SJCRH30 (cell line): ENCODE measurements at regions not wholly inside any gene's neighbourhood (a gene's known extent, or its start where the extent isn't known, plus 50 kb on each side); places are given as distances from the start of the nearest gene placed in this dataset.
"Not testable (repeated sequence)": the region's sequence is repeated elsewhere in the genome, so short reads cannot be mapped to it uniquely, and the experiment has no call there.

Source experiments
- DNase-seq, 2 experiments: peaks; one replicate each; pipeline ENCODE4 v3.0.0-alpha.2; 2015 to 2020
- H3K27ac ChIP-seq: fragments of 250-450 bp; sonication (Bioruptor Pico); 2 replicates; pipeline ENCODE4 v1.5.1; 2020; ENCODE audit warnings: mild to moderate bottlenecking, moderate library complexity
- H3K27me3 ChIP-seq: fragments of 250-450 bp; sonication (Bioruptor Pico); 2 replicates; pipeline ENCODE4 v1.5.1; 2020; ENCODE audit warnings: mild to moderate bottlenecking, moderate library complexity
- H3K36me3 ChIP-seq: fragments of 250-450 bp; sonication (Bioruptor Pico); 2 replicates; pipeline ENCODE4 v1.5.1; 2020; ENCODE audit warnings: mild to moderate bottlenecking, moderate library complexity
- H3K4me1 ChIP-seq: fragments of 250-450 bp; sonication (Bioruptor Pico); 2 replicates; pipeline ENCODE4 v1.5.1; 2020; ENCODE audit warnings: mild to moderate bottlenecking, moderate library complexity
- H3K4me3 ChIP-seq: fragments of 250-450 bp; sonication (Bioruptor Pico); 2 replicates; pipeline ENCODE4 v1.5.1; 2020; ENCODE audit warnings: mild to moderate bottlenecking, moderate library complexity
- H3K9me3 ChIP-seq: fragments of 250-450 bp; sonication (Bioruptor Pico); replicated peaks from 2 replicates; pipeline ENCODE4 v1.5.1; 2020; ENCODE audit warnings: mild to moderate bottlenecking, moderate library complexity

- H3K27me3 ChIP-seq = no peaks in the 10 kb centered on the region
- DNase-seq = no peak
- H3K36me3 ChIP-seq = no peaks in the 10 kb centered on the region; the same call in 1 of the 2 replicates
- H3K4me3 ChIP-seq = no peak overlapping the region
- peaks cover 5% of the 10 kb centered on the region; the same call in 1 of the 2 replicates for H3K4me1 ChIP-seq
- no peaks in the 10 kb centered on the region; the same call in 1 of the 2 replicates for H3K9me3 ChIP-seq
- H3K27ac ChIP-seq = no peak overlapping the region
These were observed 155.9 kb upstream of the MEIS1 start for GRCh38 chr2:66279024-66279423.

GRCh38 chr2:66275984-66276383, 158.9 kb upstream of the MEIS1 start:
- Histone ChIP-seq H3K27me3 (no peaks in the 10 kb centered on the region), H3K4me3 (no peak overlapping the region), H3K4me1 (peaks cover 5% of the 10 kb centered on the region; the same call in 1 of the 2 replicates), H3K9me3 (no peaks in the 10 kb centered on the region), H3K36me3 (no peaks in the 10 kb centered on the region; the same call in 1 of the 2 replicates), H3K27ac (no peak overlapping the region)
- peak; percentile 9 to 45 for DNase-seq

GRCh38 chr2:66273933-66274490, 160.9 kb upstream of the MEIS1 start:
- no peak for DNase-seq
- Histone ChIP-seq H3K36me3 (no peaks in the 10 kb centered on the region; the same call in 1 of the 2 replicates), H3K4me3 (no peak overlapping the region), H3K27me3 (no peaks in the 10 kb centered on the region), H3K4me1 (peaks cover 5% of the 10 kb centered on the region; the same call in 1 of the 2 replicates), H3K27ac (no peak overlapping the region), H3K9me3 (no peaks in the 10 kb centered on the region)

GRCh38 chr2:66272751-66273150, 162.2 kb upstream of the MEIS1 start:
- no peak for DNase-seq
- Histone ChIP-seq H3K4me3 (no peak overlapping the region), H3K4me1 (peaks cover 5% of the 10 kb centered on the region; the same call in 1 of the 2 replicates), H3K27me3 (no peaks in the 10 kb centered on the region), H3K36me3 (no peaks in the 10 kb centered on the region; the same call in 1 of the 2 replicates), H3K9me3 (no peaks in the 10 kb centered on the region), H3K27ac (no peak overlapping the region)

GRCh38 chr2:66271777-66272176, 163.1 kb upstream of the MEIS1 start:
- H3K27ac ChIP-seq = no peak overlapping the region
- H3K27me3 ChIP-seq = no peaks in the 10 kb centered on the region
- no peak overlapping the region for H3K4me3 ChIP-seq
- H3K36me3 ChIP-seq = no peaks in the 10 kb centered on the region
- no peaks in the 10 kb centered on the region for H3K9me3 ChIP-seq
- peaks cover 5% of the 10 kb centered on the region; the same call in 1 of the 2 replicates for H3K4me1 ChIP-seq
- no peak for DNase-seq

GRCh38 chr2:66270247-66270646, 164.7 kb upstream of the MEIS1 start:
- Histone ChIP-seq H3K27ac (no peak overlapping the region), H3K27me3 (no peaks in the 10 kb centered on the region), H3K4me3 (no peak overlapping the region), H3K9me3 (no peaks in the 10 kb centered on the region), H3K36me3 (no peaks in the 10 kb centered on the region), H3K4me1 (no peaks in the 10 kb centered on the region)
- no peak for DNase-seq

GRCh38 chr2:66269166-66269565, 165.8 kb upstream of the MEIS1 start:
- Histone ChIP-seq H3K36me3 (no peaks in the 10 kb centered on the region), H3K4me3 (no peak overlapping the region), H3K9me3 (no peaks in the 10 kb centered on the region), H3K4me1 (no peaks in the 10 kb centered on the region), H3K27ac (no peak overlapping the region), H3K27me3 (no peaks in the 10 kb centered on the region)
- peak in 1 of 2 experiments; percentile 18 for DNase-seq

GRCh38 chr2:66268756-66269155, 166.2 kb upstream of the MEIS1 start:
- H3K4me1 ChIP-seq = no peaks in the 10 kb centered on the region
- no peak overlapping the region for H3K4me3 ChIP-seq
- no peaks in the 10 kb centered on the region for H3K9me3 ChIP-seq
- no peaks in the 10 kb centered on the region for H3K36me3 ChIP-seq
- H3K27ac ChIP-seq = no peak overlapping the region
- H3K27me3 ChIP-seq = no peaks in the 10 kb centered on the region
- no peak for DNase-seq

- Histone ChIP-seq H3K27me3 (no peaks in the 10 kb centered on the region), H3K4me3 (no peak overlapping the region), H3K4me1 (no peaks in the 10 kb centered on the region), H3K9me3 (no peaks in the 10 kb centered on the region), H3K27ac (no peak overlapping the region), H3K36me3 (no peaks in the 10 kb centered on the region)
- DNase-seq = no peak
These were observed 170.6 kb upstream of the MEIS1 start for GRCh38 chr2:66264354-66264753.

- no peak for DNase-seq
- no peaks in the 10 kb centered on the region for H3K9me3 ChIP-seq
- H3K4me3 ChIP-seq = no peak overlapping the region
- no peaks in the 10 kb centered on the region for H3K36me3 ChIP-seq
- no peak overlapping the region for H3K27ac ChIP-seq
- no peaks in the 10 kb centered on the region for H3K4me1 ChIP-seq
- H3K27me3 ChIP-seq = peaks cover 3% of the 10 kb centered on the region
These were observed 179.1 kb upstream of the MEIS1 start for GRCh38 chr2:66255867-66256266.

- no peak overlapping the region for H3K4me3 ChIP-seq
- no peaks in the 10 kb centered on the region for H3K4me1 ChIP-seq
- H3K9me3 ChIP-seq = no peaks in the 10 kb centered on the region
- H3K36me3 ChIP-seq = no peaks in the 10 kb centered on the region
- peaks cover 7% of the 10 kb centered on the region for H3K27me3 ChIP-seq
- H3K27ac ChIP-seq = no peak overlapping the region
- DNase-seq = no peak
These were observed 179.8 kb upstream of the MEIS1 start for GRCh38 chr2:66255136-66255535.

GRCh38 chr2:66253066-66253465, 181.9 kb upstream of the MEIS1 start:
- Histone ChIP-seq H3K36me3 (no peaks in the 10 kb centered on the region), H3K4me3 (no peak overlapping the region), H3K27me3 (peaks cover 7% of the 10 kb centered on the region), H3K4me1 (no peaks in the 10 kb centered on the region), H3K27ac (no peak overlapping the region), H3K9me3 (no peaks in the 10 kb centered on the region)
- no peak for DNase-seq

GRCh38 chr2:66252109-66252508, 182.8 kb upstream of the MEIS1 start:
- Histone ChIP-seq H3K9me3 (no peaks in the 10 kb centered on the region), H3K4me1 (no peaks in the 10 kb centered on the region), H3K36me3 (no peaks in the 10 kb centered on the region), H3K4me3 (no peak overlapping the region), H3K27me3 (peaks cover 7% of the 10 kb centered on the region), H3K27ac (no peak overlapping the region)
- DNase-seq = no peak

- no peaks in the 10 kb centered on the region for H3K4me1 ChIP-seq
- no peaks in the 10 kb centered on the region for H3K9me3 ChIP-seq
- H3K36me3 ChIP-seq = no peaks in the 10 kb centered on the region
- peak in 1 of 2 experiments; percentile 32 for DNase-seq
- H3K4me3 ChIP-seq = no peak overlapping the region
- H3K27ac ChIP-seq = no peak overlapping the region
- H3K27me3 ChIP-seq = peaks cover 7% of the 10 kb centered on the region
These were observed 183.4 kb upstream of the MEIS1 start for GRCh38 chr2:66251573-66251972.

GRCh38 chr2:66249089-66249488, 185.8 kb upstream of the MEIS1 start:
- H3K4me1 ChIP-seq, H3K36me3 ChIP-seq, H3K27me3 ChIP-seq, H3K9me3 ChIP-seq, DNase-seq, H3K27ac ChIP-seq, H3K4me3 ChIP-seq: not testable (repeated sequence)

- not testable (repeated sequence) for DNase-seq, H3K36me3 ChIP-seq, H3K27ac ChIP-seq, H3K4me1 ChIP-seq, H3K9me3 ChIP-seq, H3K4me3 ChIP-seq, H3K27me3 ChIP-seq
These were observed 191.1 kb upstream of the MEIS1 start for GRCh38 chr2:66243809-66244208.
